ENCODE measurements at regions not wholly inside any gene's neighbourhood (a gene's known extent, or its start where the extent isn't known, plus 50 kb on each side); places are given as distances from the start of the nearest gene placed in this dataset.
"Not testable (repeated sequence)": the region's sequence is repeated elsewhere in the genome, so short reads cannot be mapped to it uniquely, and the experiment has no call there.

GRCh38 chr14:106344065-106344614, 817.8 kb downstream of the TMEM121 start:
- DNase-seq (ENCODE audit: low read depth, low spot score); POLR2A ChIA-PET; BruUV-seq (replicated peaks); H4K20me1 ChIP-seq (replicated peaks; ENCODE audit: control insufficient read depth, extremely low read depth, insufficient read depth, low read length); H3K4me1 ChIP-seq (ENCODE audit: control insufficient read depth, extremely low read depth, insufficient read depth, low read length); CTCF ChIA-PET; H3K9me1 ChIP-seq (replicated peaks; ENCODE audit: control insufficient read depth, extremely low read depth, insufficient read depth, low read length); dilution Hi-C loops (cut with MboI; ENCODE audit: extremely low pct_ligation_motif_present, low sequenced_read_pairs); H3K9me3 ChIP-seq (replicated peaks; ENCODE audit: control insufficient read depth, insufficient read depth, low read length); H3K9ac ChIP-seq (replicated peaks; ENCODE audit: extremely low read depth, insufficient read depth, low read length); H3K36me3 ChIP-seq (ENCODE audit: control insufficient read depth in 2 of 2, extremely low read depth in 1 of 2, insufficient read depth in 2 of 2, low read length in 2 of 2); FAIRE-seq; H3K4me3 ChIP-seq (replicated peaks in 1 of 3; ENCODE audit: insufficient read depth in 1 of 3, low read depth in 1 of 3, low read length in 3 of 3); H3K27ac ChIP-seq (ENCODE audit: insufficient read depth, low read depth, low read length); H3K4me2 ChIP-seq (ENCODE audit: insufficient read depth, low read length); H3K79me2 ChIP-seq (ENCODE audit: control insufficient read depth, insufficient read depth, low read length); H2AFZ ChIP-seq (ENCODE audit: low read depth, low read length); intact Hi-C loops (cut with micrococcal nuclease); H3K27me3 ChIP-seq (ENCODE audit: control insufficient read depth in 2 of 2, insufficient read depth in 2 of 2, low read length in 2 of 2): not testable (repeated sequence)

GRCh38 chr14:106344791-106345479, 818.6 kb downstream of the TMEM121 start:
- H3K4me3 ChIP-seq (replicated peaks in 1 of 3; ENCODE audit: insufficient read depth in 1 of 3, low read depth in 1 of 3, low read length in 3 of 3); BruUV-seq (replicated peaks); POLR2A ChIA-PET; H3K36me3 ChIP-seq (ENCODE audit: control insufficient read depth in 2 of 2, extremely low read depth in 1 of 2, insufficient read depth in 2 of 2, low read length in 2 of 2); H3K4me1 ChIP-seq (ENCODE audit: control insufficient read depth, extremely low read depth, insufficient read depth, low read length); H3K27me3 ChIP-seq (ENCODE audit: control insufficient read depth in 2 of 2, insufficient read depth in 2 of 2, low read length in 2 of 2); H3K9me1 ChIP-seq (replicated peaks; ENCODE audit: control insufficient read depth, extremely low read depth, insufficient read depth, low read length); H3K9me3 ChIP-seq (replicated peaks; ENCODE audit: control insufficient read depth, insufficient read depth, low read length); H3K79me2 ChIP-seq (ENCODE audit: control insufficient read depth, insufficient read depth, low read length); H3K9ac ChIP-seq (replicated peaks; ENCODE audit: extremely low read depth, insufficient read depth, low read length); H4K20me1 ChIP-seq (replicated peaks; ENCODE audit: control insufficient read depth, extremely low read depth, insufficient read depth, low read length); FAIRE-seq; intact Hi-C loops (cut with micrococcal nuclease); dilution Hi-C loops (cut with MboI; ENCODE audit: extremely low pct_ligation_motif_present, low sequenced_read_pairs); H3K4me2 ChIP-seq (ENCODE audit: insufficient read depth, low read length); DNase-seq (ENCODE audit: low read depth, low spot score); CTCF ChIA-PET; H2AFZ ChIP-seq (ENCODE audit: low read depth, low read length); H3K27ac ChIP-seq (ENCODE audit: insufficient read depth, low read depth, low read length): not testable (repeated sequence)

All from endothelial cell of umbilical vein (primary cell).